Erythroblast (primary cell): ENCODE measurements at regions not wholly inside any gene's neighbourhood (a gene's known extent, or its start where the extent isn't known, plus 50 kb on each side); places are given as distances from the start of the nearest gene placed in this dataset.
"Not testable (repeated sequence)": the region's sequence is repeated elsewhere in the genome, so short reads cannot be mapped to it uniquely, and the experiment has no call there.

Source experiments
- DNase-seq, 2 experiments: peaks; one replicate each; lab custom pipeline; 2025; lab: John Stamatoyannopoulos, UW
- GATA1 ChIP-seq: IDR thresholded peaks from 2 replicates; pipeline ENCODE4 v1.6.1; 2011; ENCODE audit warnings: low read depth, mild to moderate bottlenecking, control low read depth, low read length, moderate library complexity
- POLR2A ChIP-seq: IDR thresholded peaks from 2 replicates; pipeline ENCODE4 v1.6.1; 2011; ENCODE audit warnings: mild to moderate bottlenecking, low read length

- DNase-seq: no peak
- no peak for TF ChIP-seq GATA1
Measured at GRCh38 chr2:226558418-226558817, 241.2 kb downstream of the IRS1 start.

DNA sequence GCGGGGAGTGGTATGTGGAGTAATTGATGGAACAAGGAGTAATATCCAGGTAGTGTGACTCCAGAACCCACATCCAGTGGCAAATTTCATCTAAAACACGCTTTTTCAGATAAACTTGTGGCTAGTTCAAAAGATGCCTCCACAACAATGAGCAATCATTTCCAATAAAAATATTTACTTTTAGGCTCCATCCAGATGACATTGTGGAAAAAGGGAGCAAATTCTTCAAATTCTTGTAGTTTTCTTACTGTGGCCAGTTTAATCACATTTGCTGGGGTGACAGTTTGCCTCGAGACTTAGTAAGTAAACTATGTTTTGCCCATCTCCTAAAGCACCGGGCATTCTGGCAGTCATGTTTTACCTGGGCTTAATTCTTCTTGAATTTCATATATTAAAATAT is 243.6 kb downstream of the IRS1 start:
- no peak for DNase-seq
- no peak for TF ChIP-seq GATA1
- TF ChIP-seq POLR2A: no peak

DNA sequence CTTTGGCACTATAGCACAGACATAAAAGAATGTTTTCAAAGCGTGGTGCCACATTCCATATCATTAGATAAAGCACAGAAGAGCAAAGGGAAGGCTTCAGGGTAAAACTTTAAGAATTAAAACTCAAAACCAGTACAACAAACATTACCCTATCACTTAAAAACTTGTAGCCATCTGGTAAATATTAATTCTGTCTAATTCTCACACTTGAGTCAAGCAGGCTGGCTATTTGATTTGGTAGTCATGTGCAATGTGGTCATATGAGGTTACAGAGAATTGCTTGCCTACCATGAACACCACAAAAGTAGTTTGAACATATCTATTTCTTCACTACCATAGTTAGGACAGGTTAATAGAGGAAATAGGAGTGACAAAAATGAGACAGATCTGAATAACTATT is 244.9 kb downstream of the IRS1 start:
- no peak for DNase-seq
- no peak for TF ChIP-seq POLR2A
- no peak for TF ChIP-seq GATA1

DNA sequence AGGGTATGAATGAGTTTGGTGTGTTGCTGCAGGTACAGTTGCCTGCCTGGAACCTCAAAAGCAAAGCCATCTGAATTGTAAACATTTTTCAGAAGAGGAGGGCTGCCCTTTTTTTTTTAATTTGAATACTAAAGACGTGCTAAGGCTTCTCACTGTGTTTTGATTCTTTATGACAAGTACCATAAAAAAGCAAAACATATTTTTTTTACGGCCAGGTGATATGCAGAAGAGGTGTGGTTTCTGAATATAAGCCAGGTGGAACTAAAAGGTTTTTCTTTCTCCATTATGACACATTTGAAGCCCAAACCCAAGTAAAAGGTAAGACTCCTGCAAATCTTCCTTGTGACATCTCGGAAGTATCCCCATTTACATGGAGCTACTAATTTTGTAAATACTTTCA is 246.3 kb downstream of the IRS1 start:
- TF ChIP-seq GATA1 (no peak), POLR2A (no peak)
- DNase-seq: no peak

DNA sequence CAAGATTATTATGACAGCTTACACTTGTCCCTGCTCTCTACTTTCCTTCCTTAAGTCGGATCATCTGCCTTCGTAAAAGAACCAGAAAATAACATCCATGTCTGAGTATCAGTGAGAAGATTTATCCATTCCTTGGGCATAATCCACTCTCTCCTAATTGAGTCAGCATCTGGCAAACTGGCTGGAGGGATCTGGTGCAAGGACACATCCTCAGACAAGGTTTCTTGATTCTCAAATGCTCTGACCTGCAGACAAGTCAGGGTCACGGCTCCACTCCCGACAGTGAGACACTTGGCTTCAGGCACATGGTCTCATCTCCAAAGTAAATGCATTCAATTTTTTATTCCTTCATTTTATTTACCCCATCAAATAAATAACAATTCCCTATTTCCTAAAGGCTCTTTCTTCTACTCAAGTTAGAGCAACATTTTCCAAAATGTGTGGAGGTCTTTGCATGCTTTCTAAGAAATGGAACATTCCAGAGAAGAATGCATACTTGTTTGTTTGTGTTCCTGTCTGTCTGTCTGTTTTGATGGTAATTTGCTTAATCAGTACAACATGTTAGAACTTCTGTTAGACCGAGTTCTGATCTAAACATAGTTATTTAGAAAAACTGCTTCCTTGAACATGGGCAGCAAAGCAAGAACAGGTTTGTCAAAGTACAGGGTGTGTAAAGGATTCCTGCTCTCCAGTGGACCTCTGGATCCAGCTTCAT is 246.9 kb downstream of the IRS1 start:
- DNase-seq: no peak
- TF ChIP-seq POLR2A (no peak), GATA1 (no peak)

- no peak for DNase-seq
- TF ChIP-seq GATA1: no peak
- no peak for TF ChIP-seq POLR2A
Measured at GRCh38 chr2:226551522-226552250, 247.9 kb downstream of the IRS1 start.

GRCh38 chr2:226550801-226551200 is 248.8 kb downstream of the IRS1 start:
- no peak for DNase-seq
- TF ChIP-seq GATA1: no peak
- no peak for TF ChIP-seq POLR2A

- no peak for TF ChIP-seq GATA1
- TF ChIP-seq POLR2A: no peak
- DNase-seq: no peak
Measured at GRCh38 chr2:226548732-226549131, 250.9 kb downstream of the IRS1 start.

DNA sequence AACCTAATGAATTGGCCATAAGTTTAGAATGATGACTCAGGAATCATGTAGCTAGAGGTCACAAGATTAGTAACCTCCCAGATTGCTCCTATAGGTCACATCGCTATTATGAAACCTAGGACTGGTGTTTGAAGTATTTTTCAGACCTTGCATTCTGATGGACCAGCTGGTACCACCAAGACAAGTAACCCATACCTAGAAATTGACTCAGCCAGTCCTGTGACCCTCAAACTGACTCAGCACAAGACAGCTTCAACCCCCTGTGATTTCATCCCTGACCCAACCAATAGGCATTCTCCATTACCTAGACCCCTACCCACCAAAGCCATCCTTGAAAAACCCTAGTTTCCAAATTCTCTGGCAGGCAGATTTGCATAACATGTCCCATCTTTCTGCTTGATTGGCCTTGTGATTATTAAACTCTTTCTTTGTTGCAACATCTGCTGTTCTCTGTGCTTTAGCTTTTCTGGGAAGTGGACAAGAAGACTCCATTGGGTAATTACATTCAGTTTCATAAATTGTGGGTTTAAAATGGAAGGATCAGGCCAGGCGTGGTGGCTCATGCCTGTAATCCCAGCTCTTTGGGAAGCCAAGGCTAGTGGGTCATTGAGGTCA is 254.9 kb downstream of the IRS1 start:
- no peak for DNase-seq
- TF ChIP-seq POLR2A (no peak), GATA1 (no peak)

- TF ChIP-seq GATA1 (no peak), POLR2A (no peak)
- DNase-seq: no peak
Measured at GRCh38 chr2:226540204-226540994, 259.2 kb downstream of the IRS1 start.

- no peak for TF ChIP-seq POLR2A
- no peak for TF ChIP-seq GATA1
- no peak for DNase-seq
Measured at GRCh38 chr2:226536410-226536809, 263.2 kb downstream of the IRS1 start.

DNA sequence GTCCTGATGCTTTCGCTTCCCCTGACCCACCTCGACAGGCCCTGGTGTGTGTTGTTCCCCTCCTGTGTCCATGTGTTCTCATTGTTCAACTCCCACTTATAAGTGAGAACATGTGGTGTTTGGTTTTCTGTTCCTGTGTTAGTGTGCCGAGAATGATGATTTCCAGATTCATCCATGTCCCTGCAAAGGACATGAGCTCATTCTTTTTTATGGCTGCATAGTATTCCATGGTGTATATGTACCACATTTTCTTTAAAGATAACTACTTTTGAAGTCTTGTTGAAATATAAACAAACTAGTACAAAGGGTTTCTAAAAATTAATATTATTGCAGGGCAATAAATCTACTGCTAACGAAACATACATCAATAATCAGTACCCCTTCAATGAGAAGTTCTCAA is 266.6 kb downstream of the IRS1 start:
- DNase-seq: not testable (repeated sequence)

- TF ChIP-seq POLR2A (no peak), GATA1 (no peak)
- no peak for DNase-seq
Measured at GRCh38 chr2:226531061-226531810, 268.4 kb downstream of the IRS1 start.

- TF ChIP-seq GATA1 (no peak), POLR2A (no peak)
- DNase-seq: no peak
Measured at GRCh38 chr2:226529556-226529955, 270.1 kb downstream of the IRS1 start.
